ENCODE measurements at regions not wholly inside any gene's neighbourhood (a gene's known extent, or its start where the extent isn't known, plus 50 kb on each side); places are given as distances from the start of the nearest gene placed in this dataset.

- no peaks in the 10 kb centered on the region for H3K9me3 Mint-ChIP-seq
- H3K27ac Mint-ChIP-seq, result no peak overlapping the region
- H3K4me3 Mint-ChIP-seq, result no peak overlapping the region
- DNase-seq (ENCODE audit: extremely low spot score, unreplicated experiment), result no peak
- TF ChIP-seq, protein P1, sequence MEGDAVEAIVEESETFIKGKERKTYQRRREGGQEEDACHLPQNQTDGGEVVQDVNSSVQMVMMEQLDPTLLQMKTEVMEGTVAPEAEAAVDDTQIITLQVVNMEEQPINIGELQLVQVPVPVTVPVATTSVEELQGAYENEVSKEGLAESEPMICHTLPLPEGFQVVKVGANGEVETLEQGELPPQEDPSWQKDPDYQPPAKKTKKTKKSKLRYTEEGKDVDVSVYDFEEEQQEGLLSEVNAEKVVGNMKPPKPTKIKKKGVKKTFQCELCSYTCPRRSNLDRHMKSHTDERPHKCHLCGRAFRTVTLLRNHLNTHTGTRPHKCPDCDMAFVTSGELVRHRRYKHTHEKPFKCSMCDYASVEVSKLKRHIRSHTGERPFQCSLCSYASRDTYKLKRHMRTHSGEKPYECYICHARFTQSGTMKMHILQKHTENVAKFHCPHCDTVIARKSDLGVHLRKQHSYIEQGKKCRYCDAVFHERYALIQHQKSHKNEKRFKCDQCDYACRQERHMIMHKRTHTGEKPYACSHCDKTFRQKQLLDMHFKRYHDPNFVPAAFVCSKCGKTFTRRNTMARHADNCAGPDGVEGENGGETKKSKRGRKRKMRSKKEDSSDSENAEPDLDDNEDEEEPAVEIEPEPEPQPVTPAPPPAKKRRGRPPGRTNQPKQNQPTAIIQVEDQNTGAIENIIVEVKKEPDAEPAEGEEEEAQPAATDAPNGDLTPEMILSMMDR (conservative IDR thresholded peaks at IDR 0.05), result no peak
- peaks cover 9% of the 10 kb centered on the region for H3K4me1 Mint-ChIP-seq (ENCODE audit: unreplicated experiment)
- H3K27me3 Mint-ChIP-seq, result no peaks in the 10 kb centered on the region
- H3K36me3 Mint-ChIP-seq, result no peaks in the 10 kb centered on the region
Observed at GRCh38 chr2:21289551-21289950, 165.8 kb downstream of the TDRD15 start.

GRCh38 chr2:21289989-21290388 lies 166.2 kb downstream of the TDRD15 start:
- Mint-ChIP-seq H3K36me3 (no peaks in the 10 kb centered on the region), H3K4me1 (ENCODE audit: unreplicated experiment) (peaks cover 9% of the 10 kb centered on the region), H3K27ac (no peak overlapping the region), H3K4me3 (no peak overlapping the region), H3K9me3 (no peaks in the 10 kb centered on the region), H3K27me3 (no peaks in the 10 kb centered on the region)
- DNase-seq (ENCODE audit: extremely low spot score, unreplicated experiment), result no peak
- TF ChIP-seq, protein P1 (conservative IDR thresholded peaks at IDR 0.05), result no peak

- Mint-ChIP-seq H3K36me3 (no peaks in the 10 kb centered on the region), H3K4me1 (ENCODE audit: unreplicated experiment) (peaks cover 9% of the 10 kb centered on the region), H3K4me3 (no peak overlapping the region), H3K9me3 (no peaks in the 10 kb centered on the region), H3K27me3 (no peaks in the 10 kb centered on the region), H3K27ac (no peak overlapping the region)
- no peak for DNase-seq (ENCODE audit: extremely low spot score, unreplicated experiment)
- TF ChIP-seq, protein P1 (conservative IDR thresholded peaks at IDR 0.05), result no peak
Observed at GRCh38 chr2:21291426-21291825, 167.7 kb downstream of the TDRD15 start.

DNA sequence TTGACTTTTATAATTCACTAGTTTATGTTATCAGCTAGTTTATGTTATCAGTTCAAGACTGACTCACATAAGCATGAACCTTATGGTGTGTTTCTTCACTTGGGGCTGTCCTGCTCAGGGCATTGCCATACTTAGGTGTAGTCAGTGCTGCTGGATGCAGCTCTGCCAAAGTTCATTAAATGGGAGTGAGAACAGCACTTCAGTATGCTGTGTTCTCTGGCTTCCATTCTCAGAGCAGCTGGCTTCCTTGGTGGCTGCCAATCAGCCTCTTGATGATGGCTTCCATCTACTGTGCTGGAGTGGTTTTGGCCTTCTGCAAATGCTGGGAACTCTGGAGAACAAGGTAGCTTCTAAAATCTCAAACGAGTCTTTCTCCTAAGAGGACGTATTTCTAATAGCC lies 170.7 kb downstream of the TDRD15 start:
- TF ChIP-seq, protein P1 (conservative IDR thresholded peaks at IDR 0.05), result no peak
- Mint-ChIP-seq H3K9me3 (no peaks in the 10 kb centered on the region), H3K27me3 (no peaks in the 10 kb centered on the region), H3K27ac (no peak overlapping the region), H3K4me3 (no peak overlapping the region), H3K36me3 (no peaks in the 10 kb centered on the region), H3K4me1 (ENCODE audit: unreplicated experiment) (no peaks in the 10 kb centered on the region)
- no peak for DNase-seq (ENCODE audit: extremely low spot score, unreplicated experiment)

DNA sequence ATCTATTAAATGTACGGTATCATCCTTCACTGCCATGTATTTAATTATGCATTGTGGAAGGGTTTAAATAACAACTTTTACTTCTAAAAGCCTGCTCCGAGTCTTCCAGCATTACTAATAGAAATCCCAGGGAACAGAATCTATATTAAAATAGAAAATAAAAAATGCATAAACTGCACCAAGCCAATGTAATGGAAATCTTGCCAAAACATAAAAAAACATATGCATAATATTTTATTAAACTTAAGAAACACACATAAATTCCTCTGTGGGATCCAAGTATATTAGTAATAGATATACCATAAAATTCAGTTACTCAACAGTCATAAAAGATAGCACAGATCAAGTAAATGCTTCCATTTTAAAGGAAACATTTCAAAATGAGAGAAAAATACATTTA lies 175.6 kb downstream of the TDRD15 start:
- no peaks in the 10 kb centered on the region for H3K36me3 Mint-ChIP-seq
- H3K4me1 Mint-ChIP-seq (ENCODE audit: unreplicated experiment), result no peaks in the 10 kb centered on the region

More for the DNA sequence above, 175.6 kb downstream of the TDRD15 start:
- no peak for DNase-seq (ENCODE audit: extremely low spot score, unreplicated experiment)
- no peaks in the 10 kb centered on the region for H3K9me3 Mint-ChIP-seq
- no peak overlapping the region for H3K27ac Mint-ChIP-seq
- H3K4me3 Mint-ChIP-seq, result no peak overlapping the region
- TF ChIP-seq, protein P1 (conservative IDR thresholded peaks at IDR 0.05), result no peak
- no peaks in the 10 kb centered on the region for H3K27me3 Mint-ChIP-seq
